Posterior vena cava (tissue), 2 donors: ENCODE measurements at regions not wholly inside any gene's neighbourhood (a gene's known extent, or its start where the extent isn't known, plus 50 kb on each side); places are given as distances from the start of the nearest gene placed in this dataset.
"Not testable (repeated sequence)": the region's sequence is repeated elsewhere in the genome, so short reads cannot be mapped to it uniquely, and the experiment has no call there.

Experiments used
- DNase-seq: peaks from one replicate; pipeline ENCODE4 v3.0.0-alpha.2; 2020; ENCODE audit warnings: low spot score
- intact Hi-C, 2 donors: fragments of 100-400 bp; cut with DNase I; formaldehyde crosslinking; loops; one replicate each; pipeline versions ENCODE4 v1.14.1 to v1.14.2; 2022 to 2023
- donor health status: DM: yes; HTN: yes; CAD: no.
- donor health status: DM: yes; HTN: yes; CAD: no.

- DNase-seq, intact Hi-C loops: not testable (repeated sequence)
Measured at GRCh38 chr2:131309833-131310232, 54.1 kb downstream of the RAB6D start.

DNA sequence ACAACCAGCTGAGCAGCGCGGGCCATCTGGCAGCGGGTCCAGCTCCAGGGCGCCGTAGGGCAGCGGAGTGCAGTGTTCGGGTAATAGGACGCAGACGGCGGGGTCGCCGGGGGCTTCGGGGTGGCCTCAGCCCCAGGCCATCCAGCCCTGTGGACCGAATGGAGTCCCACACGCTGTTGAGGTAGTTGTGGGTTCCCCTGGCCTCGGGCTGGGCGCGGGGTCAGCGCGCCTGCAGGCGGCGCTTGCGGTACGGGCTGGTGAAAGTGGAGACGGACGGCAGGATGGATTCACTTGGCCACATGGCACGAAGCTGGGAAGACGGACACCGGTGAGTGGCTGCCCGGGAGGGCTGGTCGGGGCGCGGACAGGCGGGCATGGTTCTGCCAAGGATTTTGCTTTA is 63.8 kb downstream of the RAB6D start:
- intact Hi-C loops, DNase-seq: not testable (repeated sequence)

- intact Hi-C loops, DNase-seq: not testable (repeated sequence)
Measured at GRCh38 chr2:131277857-131278256, 68.5 kb downstream of the POTEE start.

DNA sequence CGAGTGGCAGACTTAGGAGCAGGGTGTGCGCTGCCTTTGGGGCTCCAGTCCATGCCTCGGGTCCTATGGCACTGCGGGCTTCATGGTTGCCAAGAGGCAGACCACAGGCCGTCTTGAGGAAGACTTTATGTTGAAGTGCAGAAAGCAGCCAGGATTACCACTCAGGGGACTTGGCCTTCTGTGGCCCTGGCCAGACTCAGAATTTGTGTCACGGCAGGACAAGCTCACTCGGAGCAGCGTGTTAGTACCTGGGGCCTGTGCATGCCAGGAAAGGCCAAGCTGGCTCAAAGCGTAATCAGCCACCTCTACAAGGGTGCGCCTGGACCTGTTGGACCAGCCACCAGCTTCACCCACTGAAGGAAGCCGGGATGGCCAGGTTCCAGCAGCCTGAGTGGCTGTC is 68.0 kb downstream of the POTEE start:
- intact Hi-C loops, result not testable (repeated sequence)
- DNase-seq, result peak; percentile 48

DNA sequence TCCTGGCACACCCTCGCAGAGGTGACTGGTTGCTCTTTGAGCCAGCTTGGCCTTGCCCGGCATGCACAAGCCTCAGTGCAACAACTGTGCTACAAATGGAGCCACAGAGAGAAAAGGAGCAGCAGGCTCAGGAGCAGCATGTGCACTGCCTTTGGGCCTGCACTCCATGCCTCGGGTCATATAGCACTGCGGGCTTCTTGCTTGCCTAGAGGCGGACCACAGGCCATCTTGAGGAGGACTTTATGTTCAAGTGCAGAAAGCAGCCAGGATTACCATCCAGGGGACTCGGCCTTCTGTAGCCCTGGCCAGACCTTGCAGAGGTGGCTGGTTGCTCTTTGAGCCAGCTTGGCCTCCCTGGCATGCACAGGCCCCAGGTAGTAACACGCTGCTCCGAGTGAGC is 62.7 kb downstream of the POTEE start:
- intact Hi-C loops, result not testable (repeated sequence)
- DNase-seq, result peak; percentile 67

GRCh38 chr2:131264034-131264433 is 54.7 kb downstream of the POTEE start:
- peak; percentile 79 for DNase-seq
- intact Hi-C loops, result not testable (repeated sequence)
